Colonic mucosa (tissue), 4 donors: ENCODE measurements at regions not wholly inside any gene's neighbourhood (a gene's known extent, or its start where the extent isn't known, plus 50 kb on each side); places are given as distances from the start of the nearest gene placed in this dataset.

Experiments
- DNase-seq: peaks from one replicate; pipeline ENCODE4 v3.0.0-alpha.2; 2020
- H3K27ac ChIP-seq: fragments of 200-600 bp; one replicate; pipeline ENCODE4 v1.8.0; 2021
- H3K27me3 ChIP-seq: fragments of 200-600 bp; one replicate; pipeline ENCODE4 v1.8.0; 2021
- H3K36me3 ChIP-seq: fragments of 200-600 bp; one replicate; pipeline ENCODE4 v1.8.0; 2021
- H3K4me1 ChIP-seq: fragments of 200-600 bp; one replicate; pipeline ENCODE4 v1.8.0; 2021; ENCODE audit warnings: mild to moderate bottlenecking
- H3K4me3 ChIP-seq: fragments of 200-600 bp; one replicate; pipeline ENCODE4 v1.8.0; 2021
- H3K9ac ChIP-seq, 2 donors: one replicate each; pipeline ENCODE4 v1.7.0; 2013; ENCODE audit warnings: control low read depth in 2 of 2, low read depth in 2 of 2, low read length in 2 of 2
- H3K9me3 ChIP-seq: fragments of 200-600 bp; one replicate; pipeline ENCODE4 v1.8.0; 2021
- CTCF ChIP-seq: fragments of 200-600 bp; IDR thresholded peaks from one replicate; pipeline ENCODE4 v1.8.0; 2022; ENCODE audit warnings: antibody characterized with exemption, mild to moderate bottlenecking
- intact Hi-C: fragments of 100-400 bp; cut with DNase I; formaldehyde crosslinking; loops from one replicate; pipeline ENCODE4 v1.14.1; 2022
- donor health status: healthy.
- donor health status: DM: no; HTN: no; CAD: no.
- donor health status: DM: no; HTN: no; CAD: no.

GRCh38 chr13:105353654-105354053, 1181.8 kb downstream of the EFNB2 start:
- H3K36me3 ChIP-seq = no peaks in the 10 kb centered on the region
- TF ChIP-seq CTCF = no peak
- no peaks in the 10 kb centered on the region for H3K9me3 ChIP-seq
- H3K4me3 ChIP-seq = no peak overlapping the region
- H3K27me3 ChIP-seq = no peaks in the 10 kb centered on the region
- intact Hi-C loops = no loop called here
- no peak overlapping the region for H3K9ac ChIP-seq
- no peak overlapping the region for H3K27ac ChIP-seq
- no peak for DNase-seq
- H3K4me1 ChIP-seq = no peaks in the 10 kb centered on the region

- Histone ChIP-seq H3K9me3 (no peaks in the 10 kb centered on the region), H3K4me3 (no peak overlapping the region), H3K27ac (no peak overlapping the region), H3K4me1 (no peaks in the 10 kb centered on the region), H3K9ac (no peak overlapping the region), H3K27me3 (no peaks in the 10 kb centered on the region), H3K36me3 (no peaks in the 10 kb centered on the region)
- TF ChIP-seq CTCF = no peak
- DNase-seq = no peak
- intact Hi-C loops = no loop called here
Observed at GRCh38 chr13:105349082-105349723, 1186.3 kb downstream of the EFNB2 start.

GRCh38 chr13:105346141-105346775, 1189.2 kb downstream of the EFNB2 start:
- H3K36me3 ChIP-seq = no peaks in the 10 kb centered on the region
- H3K27ac ChIP-seq = no peak overlapping the region
- no peak for TF ChIP-seq CTCF
- no peak for DNase-seq
- intact Hi-C loops = no loop called here
- no peaks in the 10 kb centered on the region for H3K4me1 ChIP-seq
- no peaks in the 10 kb centered on the region for H3K27me3 ChIP-seq
- no peak overlapping the region for H3K4me3 ChIP-seq
- H3K9me3 ChIP-seq = no peaks in the 10 kb centered on the region
- H3K9ac ChIP-seq = no peak overlapping the region

- Histone ChIP-seq H3K9ac (no peak overlapping the region), H3K27ac (no peak overlapping the region)
Observed at GRCh38 chr13:105345730-105346129, 1189.7 kb downstream of the EFNB2 start.

GRCh38 chr13:105345131-105345530, 1190.3 kb downstream of the EFNB2 start:
- no peaks in the 10 kb centered on the region for H3K9me3 ChIP-seq
- H3K4me3 ChIP-seq = no peak overlapping the region
- H3K9ac ChIP-seq = no peak overlapping the region
- no peaks in the 10 kb centered on the region for H3K4me1 ChIP-seq
- intact Hi-C loops = no loop called here
- no peak for TF ChIP-seq CTCF
- no peaks in the 10 kb centered on the region for H3K36me3 ChIP-seq
- DNase-seq = no peak
- H3K27ac ChIP-seq = no peak overlapping the region
- no peaks in the 10 kb centered on the region for H3K27me3 ChIP-seq

More at GRCh38 chr13:105345730-105346129, 1189.7 kb downstream of the EFNB2 start:
- no peaks in the 10 kb centered on the region for H3K36me3 ChIP-seq
- no peaks in the 10 kb centered on the region for H3K9me3 ChIP-seq
- H3K4me3 ChIP-seq = no peak overlapping the region
- intact Hi-C loops = no loop called here
- H3K4me1 ChIP-seq = no peaks in the 10 kb centered on the region
- no peaks in the 10 kb centered on the region for H3K27me3 ChIP-seq
- DNase-seq = no peak
- TF ChIP-seq CTCF = no peak
